Loucy (cell line): ENCODE measurements at regions not wholly inside any gene's neighbourhood (a gene's known extent, or its start where the extent isn't known, plus 50 kb on each side); places are given as distances from the start of the nearest gene placed in this dataset.

Experiments
- H2AFZ ChIP-seq: fragments of 200-600 bp; sonication (generic); 2 replicates; pipeline ENCODE4 v1.6.0; 2016; ENCODE audit warnings: antibody characterized with exemption, mild to moderate bottlenecking, low read length, moderate library complexity
- H3F3A ChIP-seq: fragments of 200-600 bp; 2 replicates; pipeline ENCODE4 v1.6.0; 2016; ENCODE audit warnings: antibody characterized with exemption, low read depth, mild to moderate bottlenecking
- H3K27me3 ChIP-seq: fragments of 200-600 bp; sonication (generic); 2 replicates; pipeline ENCODE4 v1.6.1; 2014; ENCODE audit warnings: low read length, mild to moderate bottlenecking; ENCODE audit not compliant: insufficient read depth, poor library complexity, severe bottlenecking
- H3K36me3 ChIP-seq: fragments of 200-600 bp; sonication (generic); 2 replicates; pipeline ENCODE4 v1.6.1; 2016; ENCODE audit warnings: low read length; ENCODE audit not compliant: insufficient read depth
- H3K4me1 ChIP-seq: fragments of 200-600 bp; sonication (generic); 2 replicates; pipeline ENCODE4 v1.5.1; 2014; ENCODE audit warnings: low read length, mild to moderate bottlenecking; ENCODE audit not compliant: insufficient read depth, poor library complexity, severe bottlenecking
- H3K4me2 ChIP-seq: fragments of 200-600 bp; sonication (generic); 2 replicates; pipeline ENCODE4 v1.6.0; 2014; ENCODE audit warnings: antibody characterized with exemption, low read length, low read depth, mild to moderate bottlenecking; ENCODE audit not compliant: poor library complexity, severe bottlenecking
- H3K4me3 ChIP-seq: fragments of 200-600 bp; sonication (generic); 2 replicates; pipeline ENCODE4 v1.5.1; 2014; ENCODE audit warnings: low read length, mild to moderate bottlenecking, mixed read lengths; ENCODE audit not compliant: poor library complexity, severe bottlenecking
- H3K79me2 ChIP-seq: fragments of 200-600 bp; sonication (generic); 2 replicates; pipeline ENCODE4 v1.6.1; 2014; ENCODE audit warnings: low read length; ENCODE audit not compliant: insufficient read depth
- H3K9ac ChIP-seq: fragments of 200-600 bp; sonication (generic); 2 replicates; pipeline ENCODE4 v1.6.0; 2014; ENCODE audit warnings: mild to moderate bottlenecking, low read depth, low read length, moderate library complexity; ENCODE audit not compliant: poor library complexity, severe bottlenecking
- H3K9me2 ChIP-seq: fragments of 200-600 bp; sonication (generic); replicated peaks from 2 replicates; pipeline ENCODE4 v1.6.1; 2016; ENCODE audit warnings: low read depth, low read length, mixed read lengths
- H3K9me3 ChIP-seq: fragments of 200-600 bp; sonication (generic); 2 replicates; pipeline ENCODE4 v1.6.1; 2014; ENCODE audit warnings: mild to moderate bottlenecking, antibody characterized with exemption, low read length, low read depth; ENCODE audit not compliant: insufficient read depth
- H4K20me1 ChIP-seq: fragments of 200-600 bp; sonication (generic); 2 replicates; pipeline ENCODE4 v1.6.0; 2014; ENCODE audit warnings: antibody characterized with exemption, low read length, mild to moderate bottlenecking; ENCODE audit not compliant: insufficient read depth, poor library complexity, severe bottlenecking
- EZH2phosphoT487 ChIP-seq: fragments of 200-600 bp; IDR thresholded peaks from 2 replicates; pipeline ENCODE4 v1.6.1; 2018; ENCODE audit warnings: antibody characterized with exemption, mild to moderate bottlenecking, moderate library complexity, borderline replicate concordance
- TF ChIP-seq, protein P1 (sequence below): fragments of 200-600 bp; sonication (generic); conservative IDR thresholded peaks from 2 replicates; pipeline ENCODE4 v1.5.1; 2014; ENCODE audit warnings: mild to moderate bottlenecking, antibody characterized with exemption, low read length

DNA sequence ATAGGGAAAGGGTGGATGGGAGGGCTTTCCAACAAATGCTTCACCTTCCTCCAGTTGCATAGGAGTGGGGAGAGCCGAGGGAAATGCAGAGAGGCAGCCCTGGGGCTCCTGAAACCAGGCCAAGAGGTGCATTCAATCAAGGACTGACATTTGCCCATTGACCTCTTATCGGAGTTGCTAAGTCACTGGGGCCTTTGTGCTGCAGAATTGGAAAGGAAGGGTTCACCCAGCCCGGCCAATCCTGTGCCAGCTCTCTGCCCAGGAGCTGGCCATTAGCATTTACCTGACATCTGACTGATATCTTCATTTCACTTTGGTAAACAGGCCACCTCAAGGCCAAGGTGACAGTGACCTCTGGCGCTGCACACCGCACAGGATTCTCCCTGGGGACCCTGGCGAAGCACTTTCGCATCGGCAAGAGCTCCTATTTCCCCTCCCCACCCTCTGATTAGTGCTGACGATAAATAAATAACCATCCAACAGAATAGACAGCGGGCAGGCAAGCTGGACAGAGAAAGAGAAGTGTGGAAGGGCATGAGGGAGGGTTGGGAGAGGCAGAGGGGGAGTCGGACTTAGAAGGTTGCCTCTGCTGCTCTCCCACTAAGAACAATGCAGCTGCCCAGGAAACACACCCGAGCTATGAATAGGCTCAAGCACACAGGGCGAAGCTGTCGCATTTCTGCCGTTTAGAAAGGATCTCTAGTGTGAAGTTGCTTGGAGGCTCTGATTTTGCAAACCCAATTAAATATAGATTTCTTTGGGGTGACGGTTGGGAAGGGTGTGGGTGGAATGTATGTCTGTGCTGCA lies 57.0 kb upstream of the BOD1 start:
- H3K4me3 ChIP-seq = no peak overlapping the region

DNA sequence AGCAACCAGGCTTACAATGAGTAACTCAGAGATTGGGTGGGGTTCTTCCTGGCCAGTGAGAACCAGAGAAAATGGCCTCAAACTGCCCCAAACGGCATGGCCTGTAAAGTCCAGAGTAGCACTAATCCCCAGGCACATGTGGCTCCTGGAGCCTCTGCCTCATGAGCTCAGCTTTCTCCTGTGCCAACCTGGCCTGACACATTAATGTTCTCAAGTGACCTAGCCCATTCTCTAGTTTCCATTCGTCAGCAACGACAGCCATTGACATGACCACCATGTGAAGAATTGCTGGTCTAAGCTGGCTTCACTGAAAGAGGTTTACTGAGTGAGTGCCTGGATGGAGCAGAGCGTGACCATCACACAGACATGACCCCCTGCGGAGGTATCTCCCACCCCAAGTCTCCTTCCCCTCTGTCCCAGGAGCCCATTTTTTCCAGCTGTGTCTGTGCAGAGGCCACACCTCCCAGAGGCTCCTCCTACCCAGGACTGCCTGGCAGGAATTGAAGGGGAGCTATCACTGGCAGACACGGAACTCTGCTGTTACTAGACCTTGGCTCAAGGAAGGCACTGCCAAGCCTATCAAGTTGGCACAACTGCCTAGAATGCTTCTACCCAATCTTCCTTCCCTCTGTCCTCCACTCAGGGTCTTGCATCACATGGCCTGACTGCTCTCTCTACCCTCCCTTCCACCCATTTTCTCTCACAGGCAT lies 59.0 kb upstream of the BOD1 start:
- H3K9ac ChIP-seq = no peak overlapping the region
- no peaks in the 10 kb centered on the region for H3K27me3 ChIP-seq
- H3K4me3 ChIP-seq = no peak overlapping the region
- H3K79me2 ChIP-seq = no peaks in the 10 kb centered on the region
- no peaks in the 10 kb centered on the region for H4K20me1 ChIP-seq
- no peak for TF ChIP-seq EZH2phosphoT487
- TF ChIP-seq, protein P1, sequence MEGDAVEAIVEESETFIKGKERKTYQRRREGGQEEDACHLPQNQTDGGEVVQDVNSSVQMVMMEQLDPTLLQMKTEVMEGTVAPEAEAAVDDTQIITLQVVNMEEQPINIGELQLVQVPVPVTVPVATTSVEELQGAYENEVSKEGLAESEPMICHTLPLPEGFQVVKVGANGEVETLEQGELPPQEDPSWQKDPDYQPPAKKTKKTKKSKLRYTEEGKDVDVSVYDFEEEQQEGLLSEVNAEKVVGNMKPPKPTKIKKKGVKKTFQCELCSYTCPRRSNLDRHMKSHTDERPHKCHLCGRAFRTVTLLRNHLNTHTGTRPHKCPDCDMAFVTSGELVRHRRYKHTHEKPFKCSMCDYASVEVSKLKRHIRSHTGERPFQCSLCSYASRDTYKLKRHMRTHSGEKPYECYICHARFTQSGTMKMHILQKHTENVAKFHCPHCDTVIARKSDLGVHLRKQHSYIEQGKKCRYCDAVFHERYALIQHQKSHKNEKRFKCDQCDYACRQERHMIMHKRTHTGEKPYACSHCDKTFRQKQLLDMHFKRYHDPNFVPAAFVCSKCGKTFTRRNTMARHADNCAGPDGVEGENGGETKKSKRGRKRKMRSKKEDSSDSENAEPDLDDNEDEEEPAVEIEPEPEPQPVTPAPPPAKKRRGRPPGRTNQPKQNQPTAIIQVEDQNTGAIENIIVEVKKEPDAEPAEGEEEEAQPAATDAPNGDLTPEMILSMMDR = no peak
- H2AFZ ChIP-seq = no peak overlapping the region
- no peak overlapping the region for H3K4me2 ChIP-seq
- H3F3A ChIP-seq = no peaks in the 10 kb centered on the region
- H3K36me3 ChIP-seq = no peaks in the 10 kb centered on the region
- H3K9me2 ChIP-seq = no peaks in the 10 kb centered on the region
- H3K9me3 ChIP-seq = no peaks in the 10 kb centered on the region
- H3K4me1 ChIP-seq = no peaks in the 10 kb centered on the region

More for the DNA sequence above, 57.0 kb upstream of the BOD1 start:
- no peaks in the 10 kb centered on the region for H3K79me2 ChIP-seq
- H4K20me1 ChIP-seq = no peaks in the 10 kb centered on the region
- TF ChIP-seq EZH2phosphoT487 = no peak
- TF ChIP-seq, protein P1 = no peak
- no peaks in the 10 kb centered on the region for H3F3A ChIP-seq
- H3K9me2 ChIP-seq = no peaks in the 10 kb centered on the region
- H3K4me2 ChIP-seq = no peak overlapping the region
- H3K36me3 ChIP-seq = no peaks in the 10 kb centered on the region
- no peaks in the 10 kb centered on the region for H3K4me1 ChIP-seq
- H3K9ac ChIP-seq = no peak overlapping the region
- no peak overlapping the region for H2AFZ ChIP-seq
- no peaks in the 10 kb centered on the region for H3K9me3 ChIP-seq
- no peaks in the 10 kb centered on the region for H3K27me3 ChIP-seq

DNA sequence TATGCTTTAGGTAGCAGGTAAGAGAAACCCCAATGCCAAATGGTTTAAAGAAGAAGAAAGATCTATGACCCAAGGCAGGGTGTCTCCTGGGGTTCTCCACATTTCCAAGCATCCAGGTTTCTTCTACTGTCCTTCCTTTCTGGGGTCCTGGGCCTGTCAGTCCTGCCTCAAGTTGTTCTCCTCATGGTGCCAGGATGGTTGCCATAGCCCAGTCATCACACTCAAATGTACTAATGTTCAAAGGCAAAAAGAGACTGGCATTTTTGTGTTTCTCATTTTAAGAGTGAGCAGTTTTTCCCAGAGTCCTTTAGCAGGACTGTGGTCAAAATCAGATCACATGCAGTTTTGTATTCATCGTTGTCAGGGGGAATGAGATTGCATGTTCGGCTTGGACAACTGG lies 59.9 kb upstream of the BOD1 start:
- no peak overlapping the region for H3K4me2 ChIP-seq
- H3F3A ChIP-seq = no peaks in the 10 kb centered on the region
- no peaks in the 10 kb centered on the region for H3K4me1 ChIP-seq
- H4K20me1 ChIP-seq = no peaks in the 10 kb centered on the region
- TF ChIP-seq EZH2phosphoT487 = no peak
- TF ChIP-seq, protein P1 = no peak
- no peaks in the 10 kb centered on the region for H3K9me3 ChIP-seq
- H3K9me2 ChIP-seq = no peaks in the 10 kb centered on the region
- H3K36me3 ChIP-seq = no peaks in the 10 kb centered on the region
- no peaks in the 10 kb centered on the region for H3K79me2 ChIP-seq
- H3K4me3 ChIP-seq = no peak overlapping the region
- H3K9ac ChIP-seq = no peak overlapping the region
- H3K27me3 ChIP-seq = no peaks in the 10 kb centered on the region
- H2AFZ ChIP-seq = no peak overlapping the region
